Calu3 (cell line): ENCODE measurements at regions not wholly inside any gene's neighbourhood (a gene's known extent, or its start where the extent isn't known, plus 50 kb on each side); places are given as distances from the start of the nearest gene placed in this dataset.

Source experiments
- BruUV-seq: library from RNA; stranded (reverse); fragments of 400-500 nt; replicated peaks from 2 replicates; lab custom pipeline; 2021; lab: Mats Ljungman, UMichigan
- CTCF ChIA-PET: fragments of 300-600 bp; sonication (Branson Sonifier 250); formaldehyde crosslinking; loops from one replicate; lab custom pipeline; 2022; ENCODE audit warnings: antibody characterized with exemption; lab: Charles Lee
- DNase-seq: peaks from one replicate; pipeline ENCODE4 v3.0.0; 2022
- H3K27ac Mint-ChIP-seq: one replicate; pipeline ENCODE4 v1.8.0; 2022; ENCODE audit warnings: mixed read lengths; ENCODE audit not compliant: unreplicated experiment
- H3K27me3 Mint-ChIP-seq: one replicate; pipeline ENCODE4 v1.8.0; 2022; ENCODE audit warnings: mixed read lengths; ENCODE audit not compliant: unreplicated experiment
- H3K36me3 Mint-ChIP-seq: one replicate; pipeline ENCODE4 v1.8.0; 2022; ENCODE audit warnings: mild to moderate bottlenecking, moderate library complexity, mixed read lengths; ENCODE audit not compliant: insufficient read depth, unreplicated experiment
- H3K4me1 Mint-ChIP-seq: one replicate; pipeline ENCODE4 v1.8.0; 2022; ENCODE audit warnings: mild to moderate bottlenecking, low read depth, mixed read lengths; ENCODE audit not compliant: unreplicated experiment
- H3K4me3 Mint-ChIP-seq: one replicate; pipeline ENCODE4 v1.8.0; 2022; ENCODE audit warnings: mild to moderate bottlenecking, low read depth, moderate library complexity, mixed read lengths; ENCODE audit not compliant: unreplicated experiment
- H3K9me3 Mint-ChIP-seq: one replicate; pipeline ENCODE4 v1.8.0; 2022; ENCODE audit warnings: low read depth, mixed read lengths; ENCODE audit not compliant: unreplicated experiment
- intact Hi-C: fragments of 100-400 bp; cut with micrococcal nuclease; formaldehyde crosslinking; loops from one replicate; pipeline ENCODE4 v1.10.0; 2022; ENCODE audit not compliant: unreplicated experiment
- TF ChIP-seq, protein P1 (sequence below): fragments of 200-600 bp; IDR thresholded peaks from one replicate; pipeline ENCODE4 v1.8.0; 2022; ENCODE audit warnings: antibody characterized with exemption; ENCODE audit not compliant: unreplicated experiment

DNA sequence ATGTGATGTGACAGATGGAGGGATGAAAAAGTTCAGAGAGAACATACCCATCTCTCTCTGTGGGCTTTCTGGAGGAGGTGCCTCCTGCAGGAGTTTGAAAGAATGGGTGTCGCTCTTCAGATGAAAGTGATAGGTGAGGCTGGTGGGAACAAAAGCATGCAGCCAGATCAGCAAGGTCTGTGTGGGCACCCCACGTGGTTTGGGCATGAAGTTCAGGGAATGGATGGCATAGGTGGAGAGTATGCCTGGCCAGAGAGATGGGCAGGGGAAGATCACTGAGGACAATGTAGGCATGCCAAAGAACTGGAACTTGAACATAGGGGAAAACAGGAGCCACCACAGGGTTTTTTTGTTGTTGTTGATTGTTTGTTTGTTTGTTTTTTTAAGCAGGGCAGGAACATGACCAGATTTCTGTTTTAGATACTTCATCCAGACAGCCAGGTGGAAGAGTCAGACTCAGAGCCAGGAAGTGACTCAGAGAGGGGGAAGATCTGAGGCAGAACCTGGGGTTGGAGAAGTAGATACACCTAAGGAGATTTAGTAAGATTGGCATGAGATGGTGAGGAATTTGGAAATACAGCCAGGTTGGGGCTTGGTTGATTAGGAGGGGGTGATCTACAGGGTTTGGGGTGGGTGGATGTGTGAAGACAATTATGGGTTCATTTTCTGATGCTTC, 64.8 kb upstream of the CLSTN2 start:
- Mint-ChIP-seq H3K4me3 (no peak overlapping the region), H3K36me3 (no peaks in the 10 kb centered on the region), H3K4me1 (no peaks in the 10 kb centered on the region), H3K27me3 (no peaks in the 10 kb centered on the region), H3K27ac (no peak overlapping the region), H3K9me3 (peaks cover 5% of the 10 kb centered on the region)
- no TSS peak for BruUV-seq
- no peak for DNase-seq
- CTCF ChIA-PET, result no interaction called here
- intact Hi-C loops, result no loop called here
- TF ChIP-seq, protein P1, sequence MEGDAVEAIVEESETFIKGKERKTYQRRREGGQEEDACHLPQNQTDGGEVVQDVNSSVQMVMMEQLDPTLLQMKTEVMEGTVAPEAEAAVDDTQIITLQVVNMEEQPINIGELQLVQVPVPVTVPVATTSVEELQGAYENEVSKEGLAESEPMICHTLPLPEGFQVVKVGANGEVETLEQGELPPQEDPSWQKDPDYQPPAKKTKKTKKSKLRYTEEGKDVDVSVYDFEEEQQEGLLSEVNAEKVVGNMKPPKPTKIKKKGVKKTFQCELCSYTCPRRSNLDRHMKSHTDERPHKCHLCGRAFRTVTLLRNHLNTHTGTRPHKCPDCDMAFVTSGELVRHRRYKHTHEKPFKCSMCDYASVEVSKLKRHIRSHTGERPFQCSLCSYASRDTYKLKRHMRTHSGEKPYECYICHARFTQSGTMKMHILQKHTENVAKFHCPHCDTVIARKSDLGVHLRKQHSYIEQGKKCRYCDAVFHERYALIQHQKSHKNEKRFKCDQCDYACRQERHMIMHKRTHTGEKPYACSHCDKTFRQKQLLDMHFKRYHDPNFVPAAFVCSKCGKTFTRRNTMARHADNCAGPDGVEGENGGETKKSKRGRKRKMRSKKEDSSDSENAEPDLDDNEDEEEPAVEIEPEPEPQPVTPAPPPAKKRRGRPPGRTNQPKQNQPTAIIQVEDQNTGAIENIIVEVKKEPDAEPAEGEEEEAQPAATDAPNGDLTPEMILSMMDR, result no peak

DNA sequence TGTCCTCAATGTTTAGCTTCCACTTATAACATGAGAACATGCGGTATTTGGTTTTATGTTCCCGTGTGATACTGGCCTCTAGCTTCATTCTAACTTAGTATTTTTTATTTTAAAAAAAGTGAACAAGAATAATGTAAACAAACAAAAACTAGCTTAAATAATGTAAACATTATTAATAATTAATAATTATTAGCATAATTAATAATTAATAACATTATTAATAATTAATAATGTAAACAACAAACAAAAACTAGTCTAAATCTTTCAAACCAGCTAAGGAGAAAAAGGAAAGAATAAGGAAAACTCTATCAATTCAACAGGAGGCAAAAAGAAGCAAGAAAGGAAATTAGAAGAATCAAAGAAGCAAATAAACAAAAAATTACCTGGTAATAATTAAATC, 66.2 kb upstream of the CLSTN2 start:
- TF ChIP-seq, protein P1, result no peak
- CTCF ChIA-PET, result no interaction called here
- no peaks in the 10 kb centered on the region for H3K27me3 Mint-ChIP-seq
- no peak overlapping the region for H3K4me3 Mint-ChIP-seq
- no peaks in the 10 kb centered on the region for H3K4me1 Mint-ChIP-seq
- no peak for DNase-seq
- peaks cover 5% of the 10 kb centered on the region for H3K9me3 Mint-ChIP-seq
- intact Hi-C loops, result no loop called here
- no peaks in the 10 kb centered on the region for H3K36me3 Mint-ChIP-seq
- no TSS peak for BruUV-seq
- H3K27ac Mint-ChIP-seq, result no peak overlapping the region

DNA sequence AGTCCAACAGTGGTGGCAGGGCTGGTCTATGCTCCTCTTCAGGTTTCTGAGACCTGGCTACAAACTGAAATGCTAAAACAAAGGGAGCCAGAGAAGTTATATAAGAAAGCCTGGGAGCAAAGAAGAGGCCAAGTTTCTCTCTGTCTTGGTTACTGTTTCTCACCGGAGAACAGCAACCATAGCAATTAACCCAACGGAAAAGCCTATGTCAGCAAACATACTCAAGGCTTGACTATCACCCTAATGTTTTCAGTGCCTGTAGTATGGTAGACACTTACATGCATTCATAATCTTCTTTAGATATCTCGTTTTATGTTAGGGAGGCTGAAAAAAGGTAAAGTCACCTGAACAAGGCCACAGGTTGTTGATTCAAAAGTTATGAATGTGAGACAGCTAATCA, 86.3 kb upstream of the CLSTN2 start:
- intact Hi-C loops, result no loop called here
- CTCF ChIA-PET, result no interaction called here
- Mint-ChIP-seq H3K27ac (no peak overlapping the region), H3K4me1 (no peaks in the 10 kb centered on the region), H3K9me3 (peaks cover 13% of the 10 kb centered on the region), H3K36me3 (no peaks in the 10 kb centered on the region), H3K4me3 (no peak overlapping the region), H3K27me3 (no peaks in the 10 kb centered on the region)
- no TSS peak for BruUV-seq
- TF ChIP-seq, protein P1, result no peak
- no peak for DNase-seq

DNA sequence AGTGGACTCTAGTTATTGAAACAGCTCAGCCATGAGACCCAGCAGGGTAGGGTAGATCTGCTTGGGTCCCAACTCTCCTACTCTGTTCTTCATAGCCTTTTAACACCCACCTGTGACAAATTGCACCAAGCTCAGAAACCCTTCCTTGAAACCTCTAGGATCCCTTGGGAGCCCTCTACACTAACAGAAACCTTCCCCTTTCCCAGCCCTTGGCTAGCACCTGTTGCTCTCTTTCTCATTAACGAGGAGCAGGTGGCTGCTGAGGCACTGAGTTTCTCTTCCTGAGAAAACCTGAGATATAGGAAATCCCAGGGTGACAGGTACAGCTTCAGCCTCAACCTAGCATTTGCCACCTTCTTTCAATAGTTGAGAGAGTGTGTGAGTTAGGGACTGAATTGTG, 88.3 kb upstream of the CLSTN2 start:
- H3K4me1 Mint-ChIP-seq, result no peaks in the 10 kb centered on the region

More for the DNA sequence above, 88.3 kb upstream of the CLSTN2 start:
- Mint-ChIP-seq H3K27me3 (no peaks in the 10 kb centered on the region), H3K4me3 (no peak overlapping the region), H3K9me3 (peaks cover 16% of the 10 kb centered on the region), H3K36me3 (no peaks in the 10 kb centered on the region), H3K27ac (no peak overlapping the region)
- DNase-seq, result no peak
- TF ChIP-seq, protein P1, result no peak
- CTCF ChIA-PET, result no interaction called here
- BruUV-seq, result no TSS peak
- intact Hi-C loops, result no loop called here
